ENCODE measurements at regions not wholly inside any gene's neighbourhood (a gene's known extent, or its start where the extent isn't known, plus 50 kb on each side); places are given as distances from the start of the nearest gene placed in this dataset.
"Not testable (repeated sequence)": the region's sequence is repeated elsewhere in the genome, so short reads cannot be mapped to it uniquely, and the experiment has no call there.

DNA sequence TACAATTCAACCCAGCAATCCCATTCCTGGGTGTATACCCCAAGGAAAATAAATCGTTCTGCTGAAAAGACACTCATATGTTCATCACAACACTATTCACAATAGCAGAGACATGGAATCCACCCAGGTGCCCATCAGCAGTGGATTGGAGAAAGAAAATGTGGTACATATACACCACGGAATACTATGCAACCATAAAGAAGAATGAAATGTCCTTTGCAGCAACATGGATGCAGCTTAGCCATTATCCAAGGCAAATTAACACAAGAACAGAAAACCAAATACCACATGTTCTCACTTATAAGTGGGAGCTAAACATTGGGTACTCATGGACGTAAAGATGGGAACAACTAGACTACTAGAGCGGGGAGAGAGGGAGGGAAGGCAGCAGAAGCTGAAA is 207.8 kb downstream of the GATA3 start:
- intact Hi-C loops (cut with DNase I): no loop called here
- ATAC-seq (no peak), DNase-seq (no peak)

DNA sequence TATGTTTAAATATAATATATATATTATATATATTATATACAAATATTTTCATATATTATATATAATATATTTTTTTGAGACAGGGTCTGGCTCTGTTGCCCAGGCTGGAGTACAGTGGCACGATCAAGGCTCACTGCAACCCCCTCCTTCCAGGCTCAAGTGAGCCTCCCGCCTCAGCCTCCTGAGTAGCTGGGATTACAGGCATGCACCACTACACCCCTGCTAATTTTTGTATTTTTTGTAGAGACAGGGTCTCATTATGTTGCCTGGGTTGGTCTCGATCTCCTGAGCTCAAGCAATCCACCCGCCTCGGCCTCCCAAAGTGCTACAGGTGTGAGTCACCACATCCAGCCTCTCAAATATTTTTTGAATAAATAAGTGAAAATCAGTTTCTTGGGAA is 215.5 kb downstream of the GATA3 start:
- intact Hi-C loops (cut with DNase I): no loop called here

DNA sequence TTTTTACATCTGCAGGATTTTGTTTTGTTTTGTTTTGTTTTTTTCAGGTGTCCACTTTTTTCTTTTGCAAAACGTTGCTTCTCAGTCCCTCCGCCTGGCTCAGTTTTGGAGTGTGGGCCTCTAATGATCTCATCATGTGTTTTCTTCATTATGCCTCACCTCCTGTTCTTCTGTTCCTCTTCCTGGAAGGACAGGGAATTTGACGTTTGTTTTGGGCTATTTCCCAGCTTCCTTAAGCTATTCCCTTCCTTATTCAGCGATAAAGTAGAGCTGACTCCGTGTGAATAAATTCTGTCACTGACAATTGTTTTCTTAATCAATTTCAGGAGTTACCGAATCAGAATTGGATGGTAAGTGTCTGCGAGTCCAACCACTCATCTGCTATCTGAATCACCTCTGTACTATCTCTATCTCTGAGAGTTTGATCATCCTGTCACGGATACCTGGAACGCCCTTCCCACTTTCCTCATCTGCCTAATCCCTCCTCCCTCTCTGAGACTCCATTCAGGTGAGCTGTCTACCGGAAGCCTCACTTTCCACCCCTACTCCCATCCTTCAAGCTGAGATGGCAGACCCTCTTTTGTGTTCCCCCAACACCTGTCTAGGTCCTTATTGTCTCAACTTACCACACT is 218.4 kb downstream of the GATA3 start:
- ATAC-seq: no peak
- no peak for DNase-seq
- intact Hi-C loops (cut with DNase I): no loop called here

More for the DNA sequence above, 215.5 kb downstream of the GATA3 start:
- no peak for ATAC-seq
- no peak for DNase-seq

DNA sequence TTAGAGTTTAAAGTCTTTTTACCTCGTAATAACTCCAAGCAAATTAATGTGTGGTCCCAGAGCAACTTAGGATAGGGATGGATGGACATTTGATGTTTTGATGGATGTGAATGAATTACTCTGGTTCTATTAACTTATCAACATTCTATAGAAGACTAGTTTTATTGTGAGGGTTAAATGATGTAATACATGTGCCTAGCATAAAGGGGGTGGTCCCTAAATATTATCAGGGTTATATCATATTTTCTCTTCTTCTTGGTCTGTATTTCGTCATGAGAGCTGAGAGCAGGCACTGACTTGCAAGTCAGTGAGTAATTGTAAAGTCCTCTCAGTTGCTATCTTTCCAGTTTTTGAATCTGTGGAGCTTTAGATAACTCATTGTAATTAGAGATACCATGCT is 219.3 kb downstream of the GATA3 start:
- DNase-seq (no peak), ATAC-seq (no peak)
- intact Hi-C loops (cut with DNase I): no loop called here

DNA sequence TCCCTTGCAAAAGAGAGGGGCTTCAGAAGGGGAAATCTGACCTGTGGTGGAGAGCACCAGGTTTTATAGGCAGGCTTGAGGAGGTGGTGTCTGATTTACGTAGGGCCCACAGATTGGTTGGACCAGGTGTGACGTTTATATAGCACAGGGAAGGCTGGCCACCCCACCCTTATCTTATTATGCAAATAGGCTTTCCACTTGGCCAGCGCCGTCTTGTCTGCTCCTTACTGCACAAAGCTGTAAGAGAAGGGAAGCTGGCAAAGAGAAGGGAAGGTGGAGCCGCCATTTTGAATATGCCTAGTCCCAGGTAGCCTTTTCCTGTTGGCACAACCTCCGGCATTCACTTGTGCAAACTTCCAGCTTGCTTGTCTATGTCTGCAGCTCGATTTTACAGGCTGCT is 221.4 kb downstream of the GATA3 start:
- intact Hi-C loops (cut with DNase I): no loop called here
- ATAC-seq (peak; percentile 27 to 63), DNase-seq (no peak)

DNA sequence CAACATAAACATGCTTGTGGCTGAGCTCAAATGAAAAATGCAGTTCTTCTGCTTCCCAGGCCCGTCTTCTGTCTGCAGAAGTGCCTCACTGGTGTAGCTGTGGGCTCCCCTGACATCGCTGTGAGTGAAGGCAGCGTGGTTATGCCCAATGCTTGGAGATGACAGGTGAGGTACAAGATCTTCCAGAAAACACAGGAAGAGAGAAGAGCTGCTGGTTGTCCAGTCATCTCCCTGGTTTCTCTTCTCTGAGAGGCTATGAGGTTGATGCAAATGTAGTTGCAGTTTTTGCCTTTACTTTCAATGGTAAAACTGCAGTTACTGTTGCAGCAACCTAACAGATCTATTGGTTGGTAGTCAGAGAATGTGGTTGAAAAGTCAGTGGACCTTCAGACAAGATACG is 223.6 kb downstream of the GATA3 start:
- no peak for ATAC-seq
- intact Hi-C loops (cut with DNase I): no loop called here
- no peak for DNase-seq

DNA sequence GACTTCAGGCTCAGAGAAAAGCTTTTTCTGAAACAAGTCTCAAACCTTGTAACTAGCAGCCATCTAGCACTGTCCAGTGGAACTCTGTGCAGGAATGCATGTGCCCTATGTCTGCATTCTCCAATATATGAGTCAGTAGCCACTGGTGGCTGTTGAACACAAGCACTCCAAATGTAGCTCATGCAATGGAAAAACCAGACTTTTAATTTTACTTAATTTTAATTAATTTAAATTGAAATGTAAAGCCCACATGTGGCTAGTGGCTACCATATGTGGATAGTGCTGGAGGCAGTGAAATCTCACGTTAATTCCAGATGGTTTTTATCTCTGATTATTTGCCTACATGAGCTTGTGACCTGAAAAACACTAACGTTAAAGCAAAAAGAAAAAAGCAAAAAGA is 225.1 kb downstream of the GATA3 start:
- no peak for ATAC-seq
- intact Hi-C loops (cut with DNase I): no loop called here
- no peak for DNase-seq

DNA sequence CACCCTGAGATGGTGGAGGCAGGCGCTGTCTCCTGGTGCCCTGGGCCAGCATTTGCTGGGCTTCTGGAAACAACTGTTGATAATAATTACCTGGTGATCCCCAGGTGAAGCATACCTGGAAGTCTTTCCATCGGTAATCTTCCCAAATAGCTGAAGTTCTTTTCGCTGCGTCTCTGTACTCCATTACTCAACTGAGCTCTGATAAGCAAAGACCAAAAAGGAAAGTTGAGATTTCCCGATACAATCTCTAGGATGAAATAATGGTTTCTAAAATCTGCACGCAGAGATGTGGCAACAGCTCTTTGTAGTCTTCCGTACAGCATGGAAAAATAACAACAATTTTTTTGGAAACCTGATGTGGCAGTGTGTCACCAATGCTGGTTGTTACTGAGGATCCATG is 226.5 kb downstream of the GATA3 start:
- no peak for DNase-seq
- intact Hi-C loops (cut with DNase I): no loop called here
- ATAC-seq: no peak

DNA sequence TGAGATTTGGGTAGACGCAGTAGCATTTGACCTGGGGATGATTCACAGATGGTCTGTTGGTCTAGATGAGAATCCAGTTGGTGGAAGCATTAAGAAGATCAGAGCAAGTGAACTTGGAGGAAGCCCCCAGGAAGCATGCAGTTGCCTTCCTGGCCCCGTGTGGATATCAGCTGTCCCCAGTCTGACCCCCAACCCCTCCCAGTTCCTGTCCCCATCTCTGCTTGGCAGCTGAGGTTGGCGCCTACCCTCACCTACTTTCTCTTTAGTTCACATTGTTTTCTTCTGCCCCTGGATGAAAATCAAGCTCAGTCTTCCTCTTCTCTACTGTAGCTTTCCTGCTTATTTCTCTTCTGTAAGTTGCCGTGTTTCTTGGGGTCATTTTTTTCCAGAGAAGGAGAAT is 227.9 kb downstream of the GATA3 start:
- intact Hi-C loops (cut with DNase I): no loop called here
- DNase-seq (no peak), ATAC-seq (no peak)

DNA sequence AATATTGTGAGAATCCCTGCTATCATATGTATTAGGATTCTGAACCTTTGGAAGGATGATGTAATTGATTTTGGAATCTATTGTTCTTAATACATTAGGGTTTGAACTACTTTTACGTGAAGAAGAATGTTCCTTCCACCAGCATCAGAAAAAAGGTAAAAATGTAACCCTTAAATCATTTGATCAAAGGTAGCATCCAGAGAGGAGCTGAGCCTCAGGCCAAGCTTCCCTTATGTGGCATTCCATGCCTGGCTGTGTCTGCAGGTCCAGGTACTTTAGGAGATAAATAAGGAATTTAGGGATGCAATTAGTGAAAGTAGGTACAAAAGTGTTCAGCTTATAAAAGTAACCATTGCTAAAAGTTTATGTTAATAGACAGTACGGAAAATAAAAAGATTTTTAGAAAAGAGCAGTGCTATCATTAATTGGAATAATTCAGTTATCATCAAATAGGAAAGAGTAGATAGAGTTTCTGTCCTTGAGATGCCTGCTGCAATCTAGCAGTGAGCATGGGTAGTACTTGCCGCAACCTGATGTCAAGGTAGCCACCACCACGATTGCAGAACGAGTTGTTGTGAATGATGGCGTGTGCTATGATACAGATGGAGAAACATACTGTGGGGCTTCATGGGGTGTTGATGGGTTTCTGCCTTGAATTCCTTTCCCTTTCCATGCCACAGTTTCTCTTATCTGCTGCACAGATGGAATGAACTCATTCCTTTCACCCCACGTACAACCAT is 228.8 kb downstream of the GATA3 start:
- intact Hi-C loops (cut with DNase I): no loop called here
- DNase-seq (no peak), ATAC-seq (peak in 1 of 2 donors; percentile 38)

DNA sequence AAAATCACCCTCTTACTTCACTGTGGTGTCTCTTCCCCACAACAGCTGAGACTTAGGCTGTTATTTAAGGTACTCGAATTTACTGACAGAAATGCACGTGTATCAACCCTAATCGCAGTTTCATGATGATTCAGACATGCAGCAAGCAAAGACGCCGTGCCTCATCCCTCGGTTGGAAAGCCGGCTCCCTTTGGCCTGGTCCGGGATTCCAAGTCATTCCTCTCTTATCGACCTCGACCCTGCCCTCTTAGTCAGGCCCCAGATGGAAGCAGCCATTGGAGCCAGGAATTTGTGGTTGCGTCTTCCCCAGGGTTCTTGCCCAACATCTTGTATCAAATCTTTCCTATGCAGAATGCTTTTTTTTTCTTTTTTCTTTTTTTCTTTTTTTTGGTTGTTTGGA is 229.5 kb downstream of the GATA3 start:
- intact Hi-C loops (cut with DNase I): no loop called here
- DNase-seq: peak; percentile 72
- ATAC-seq: peak; percentile 47 to 98

DNA sequence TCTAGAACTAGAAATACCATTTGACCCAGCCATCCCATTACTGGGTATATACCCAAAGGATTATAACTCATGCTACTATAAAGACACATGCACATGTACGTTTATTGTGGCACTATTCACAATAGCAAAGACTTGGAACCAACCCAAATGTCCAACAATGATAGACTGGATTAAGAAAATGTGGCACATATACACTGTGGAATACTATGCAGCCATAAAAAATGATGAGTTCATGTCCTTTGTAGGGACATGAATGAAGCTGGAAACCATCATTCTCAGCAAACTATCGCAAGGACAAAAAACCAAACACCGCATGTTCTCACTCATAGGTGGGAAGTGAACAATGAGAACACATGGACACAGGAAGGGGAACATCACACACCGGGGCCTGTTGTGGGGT is 231.5 kb downstream of the GATA3 start:
- ATAC-seq; DNase-seq; intact Hi-C loops (cut with DNase I): not testable (repeated sequence)

DNA sequence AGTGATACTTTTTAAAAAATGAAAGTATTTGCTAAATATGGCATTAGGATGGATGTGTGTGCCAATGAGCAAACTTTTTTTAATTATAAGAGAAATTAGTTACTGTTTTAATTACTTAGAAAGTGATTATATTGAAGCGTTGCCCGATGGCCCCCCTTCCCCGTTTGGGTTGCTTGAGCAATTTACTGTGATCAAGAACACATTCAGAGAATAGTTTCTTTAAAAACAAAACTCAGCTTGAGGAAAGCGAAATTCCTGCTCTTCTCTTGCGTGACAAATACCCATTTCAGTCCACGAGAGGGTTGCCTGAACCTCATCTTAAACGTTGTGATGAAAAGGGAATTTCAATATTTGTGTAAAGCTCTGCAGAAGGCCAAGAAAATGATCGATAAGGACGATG is 234.1 kb downstream of the GATA3 start:
- ATAC-seq (no peak), DNase-seq (no peak)
- intact Hi-C loops (cut with DNase I): no loop called here

DNA sequence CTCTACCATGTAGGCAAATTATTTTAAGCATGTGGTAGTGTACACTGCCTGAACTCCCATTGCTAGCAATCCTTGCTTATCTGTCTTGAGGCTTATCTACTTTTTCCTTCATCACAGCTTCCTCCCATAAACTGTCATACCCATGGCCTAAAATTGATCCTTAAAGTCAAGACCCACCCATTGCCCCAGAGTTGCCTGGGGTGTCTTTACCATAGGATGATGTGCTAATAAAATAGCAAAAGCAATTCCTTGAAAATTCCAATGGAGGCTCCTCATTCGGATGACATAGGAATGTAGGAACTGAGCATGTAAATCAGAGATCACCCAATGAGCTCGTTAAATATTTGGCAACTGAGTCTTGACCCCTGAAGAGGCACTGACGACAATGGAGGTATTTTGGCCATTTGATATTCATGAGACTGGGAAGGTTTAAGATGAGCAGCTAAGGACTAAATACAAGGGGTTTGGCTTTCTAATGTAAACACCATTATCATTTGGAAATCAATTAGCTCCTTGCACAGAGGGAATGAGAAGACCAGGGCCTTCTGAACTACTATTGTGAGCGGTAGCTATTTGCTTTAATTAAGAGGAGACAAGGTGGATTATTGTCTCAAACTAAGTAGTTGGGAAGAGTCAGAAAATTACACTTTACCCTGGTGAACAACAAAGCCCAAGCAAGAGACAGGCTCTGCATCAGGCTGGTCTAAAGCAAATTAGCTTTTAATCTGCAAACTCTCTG is 234.9 kb downstream of the GATA3 start:
- intact Hi-C loops (cut with DNase I): no loop called here
- DNase-seq (no peak), ATAC-seq (no peak)

DNA sequence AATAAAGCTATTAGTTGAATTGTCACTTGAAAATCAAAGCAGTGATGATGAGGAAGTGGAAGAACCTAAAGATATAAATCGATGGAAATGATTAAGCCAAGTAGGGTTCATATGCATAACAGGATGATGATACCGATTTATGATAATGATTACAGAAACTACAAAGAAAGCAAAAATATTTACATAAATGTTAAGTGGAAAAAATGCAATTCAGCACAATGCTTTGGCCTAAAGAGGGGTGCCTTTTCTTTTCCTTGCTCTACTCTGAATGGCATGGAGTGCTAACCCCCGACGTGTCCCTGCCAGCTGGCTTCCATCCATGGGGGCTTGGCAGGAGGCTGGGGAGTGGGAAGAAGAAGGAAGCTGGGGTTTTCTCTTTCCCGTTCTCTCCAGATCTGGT is 240.3 kb downstream of the GATA3 start:
- DNase-seq (no peak), ATAC-seq (no peak)
- intact Hi-C loops (cut with DNase I): no loop called here

DNA sequence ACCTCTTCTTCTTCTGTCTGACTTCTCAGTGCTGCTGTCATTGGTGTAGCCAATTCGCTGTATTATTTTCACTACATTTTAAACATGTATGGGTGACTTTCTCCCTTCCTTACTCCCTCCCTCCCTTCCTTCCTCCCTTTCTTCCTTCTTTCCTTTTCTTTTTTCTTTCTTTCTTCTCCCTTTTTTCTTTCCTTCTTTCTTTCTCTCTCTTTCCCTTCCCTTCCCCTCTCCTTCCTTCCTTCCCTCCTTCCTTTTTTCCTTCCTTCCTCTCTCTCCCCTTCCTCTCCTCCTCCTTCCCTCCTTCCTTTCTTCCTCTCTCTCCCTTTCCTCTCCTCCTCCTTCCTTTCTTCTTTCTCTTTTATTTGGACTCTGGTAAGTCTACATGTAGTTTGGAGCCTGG is 240.8 kb downstream of the GATA3 start:
- no peak for ATAC-seq
- intact Hi-C loops (cut with DNase I): no loop called here
- no peak for DNase-seq

DNA sequence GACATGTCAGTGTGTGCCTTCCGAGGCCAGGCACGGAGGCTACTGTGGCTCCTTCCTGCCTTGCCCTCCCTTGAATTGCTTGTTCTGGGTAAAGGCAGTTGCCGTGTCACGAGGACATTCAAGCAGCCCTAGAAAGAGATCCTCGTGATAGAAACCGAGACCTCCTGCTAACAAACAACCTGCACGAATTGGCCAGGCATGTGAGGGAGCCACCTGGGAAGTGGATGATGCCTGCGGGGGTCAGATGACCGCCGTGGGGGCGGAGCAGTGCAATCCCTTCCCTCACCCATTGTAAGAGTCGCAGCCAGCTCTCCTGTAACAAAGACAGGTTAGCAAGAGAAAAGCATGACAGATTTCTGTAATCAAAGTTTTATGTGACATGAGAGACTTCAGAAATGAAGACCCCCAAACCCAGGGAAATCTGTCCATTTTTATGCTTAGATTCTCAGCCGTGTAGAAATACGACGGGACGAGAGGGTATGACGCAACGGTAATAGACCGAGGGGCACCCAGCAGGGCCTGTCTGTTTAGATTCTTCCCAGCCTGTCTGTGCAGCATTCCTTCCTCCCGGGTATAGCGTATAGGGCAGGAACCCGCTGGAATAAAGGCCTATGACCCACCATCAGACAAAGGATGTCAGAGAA is 241.7 kb downstream of the GATA3 start:
- intact Hi-C loops (cut with DNase I): no loop called here
- DNase-seq: no peak

DNA sequence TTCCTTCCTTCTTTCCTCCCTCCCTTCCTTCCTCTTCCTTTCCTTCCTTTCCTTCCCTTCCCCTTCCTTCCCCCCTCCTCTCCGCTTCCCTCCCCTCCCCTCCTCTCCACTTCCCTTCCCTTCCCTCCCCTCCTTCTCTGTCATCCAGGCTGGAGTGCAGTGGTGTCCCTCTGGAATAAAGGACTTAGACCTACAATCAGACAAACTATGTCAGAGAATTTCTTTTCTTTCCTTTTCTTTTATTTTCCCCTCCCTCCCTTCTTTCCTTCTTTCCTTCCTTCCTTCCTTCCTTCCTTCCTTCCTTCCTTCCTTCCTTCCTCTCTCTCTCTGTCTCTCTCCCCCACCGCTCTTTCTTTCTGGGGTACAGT is 242.2 kb downstream of the GATA3 start:
- DNase-seq (no peak), ATAC-seq (no peak)
- intact Hi-C loops (cut with DNase I): no loop called here

More for the DNA sequence above, 241.7 kb downstream of the GATA3 start:
- no peak for ATAC-seq

DNA sequence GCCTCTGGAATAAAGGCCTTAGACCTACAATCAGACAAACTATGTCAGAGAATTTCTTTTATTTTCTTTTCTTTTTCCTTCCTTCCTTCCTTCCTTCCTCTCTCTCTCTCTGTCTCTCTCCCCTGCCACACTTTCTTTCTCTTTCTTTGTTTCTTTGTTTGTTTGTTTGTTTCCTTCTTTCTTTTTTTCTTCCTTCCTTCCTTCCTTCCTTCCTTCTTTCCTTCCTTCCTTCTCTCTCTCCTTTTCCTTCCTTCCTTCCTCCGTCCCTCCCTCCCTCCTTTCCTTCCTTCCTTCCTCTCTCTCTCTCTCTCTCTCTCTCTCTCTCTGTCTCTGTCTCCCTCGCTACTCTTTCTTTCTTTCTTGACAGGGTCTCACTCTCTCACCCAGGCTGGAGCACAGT is 242.6 kb downstream of the GATA3 start:
- ATAC-seq (no peak), DNase-seq (no peak)
- intact Hi-C loops (cut with DNase I): no loop called here

DNA sequence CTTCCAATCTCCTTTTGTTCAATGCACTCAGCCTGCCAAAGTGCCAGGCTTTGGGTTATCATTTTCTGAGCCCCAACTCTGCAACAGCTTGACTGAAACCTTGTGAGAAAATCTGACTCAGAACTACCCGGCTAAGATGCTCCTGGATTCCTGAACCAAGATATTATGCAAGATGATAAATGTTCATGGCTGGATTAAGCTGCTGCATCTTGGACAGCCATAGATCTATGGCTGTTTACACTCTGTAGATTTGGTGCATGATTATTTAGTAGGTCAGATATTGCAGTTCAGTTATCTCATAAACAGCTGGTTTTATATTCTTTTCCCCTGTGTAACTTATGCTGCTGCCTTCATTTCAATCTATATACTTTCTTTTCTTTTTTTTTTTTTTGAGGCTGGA is 243.5 kb downstream of the GATA3 start:
- ATAC-seq: no peak
- no peak for DNase-seq
- intact Hi-C loops (cut with DNase I): no loop called here
